IMR-90 (cell line): ENCODE measurements at regions not wholly inside any gene's neighbourhood (a gene's known extent, or its start where the extent isn't known, plus 50 kb on each side); places are given as distances from the start of the nearest gene placed in this dataset.

Experiments used
- ATAC-seq: fragments of 200-7000 bp; cut with Tn5 transposase; 2 replicates; pipeline ENCODE4 v1.9.1; 2020; ENCODE audit warnings: low read depth, mild to moderate bottlenecking, moderate library complexity
- BruUV-seq: library from RNA; stranded (reverse); fragments of 400-500 nt; replicated peaks from 2 replicates; lab custom pipeline; 2021; lab: Mats Ljungman, UMichigan
- CTCF ChIA-PET: fragments of 300-600 bp; formaldehyde crosslinking; extraction: SDS; loops from one replicate; lab custom pipeline; 2021; ENCODE audit warnings: antibody characterized with exemption; lab: Yijun Ruan, JAX
- POLR2A ChIA-PET: fragments of 300-600 bp; sonication (Branson Sonifier 250); formaldehyde crosslinking; loops from one replicate; lab custom pipeline; 2022; ENCODE audit warnings: antibody characterized with exemption; ENCODE audit not compliant: unreplicated experiment; lab: Charles Lee
- DNase-seq: peaks from one replicate; pipeline ENCODE4 v3.0.0; 2013
- H2AFZ ChIP-seq: replicated peaks from 2 replicates; pipeline ENCODE3; 2013; ENCODE audit warnings: low read length, mild to moderate bottlenecking; ENCODE audit not compliant: poor library complexity
- H2AK5ac ChIP-seq: 2 replicates; pipeline ENCODE4 v1.6.1; 2013; ENCODE audit warnings: low read depth, low read length, inconsistent platforms
- H2AK9ac ChIP-seq: replicated peaks from 2 replicates; pipeline ENCODE3; 2013; ENCODE audit warnings: mild to moderate bottlenecking, low read depth, low read length, moderate library complexity; ENCODE audit not compliant: poor library complexity
- H2BK120ac ChIP-seq: 2 replicates; pipeline ENCODE4 v1.6.1; 2013; ENCODE audit warnings: low read depth, low read length, inconsistent platforms
- H2BK15ac ChIP-seq: 3 replicates; pipeline ENCODE4 v1.6.1; 2013; ENCODE audit warnings: low read depth, low read length, inconsistent platforms
- H2BK20ac ChIP-seq: 2 replicates; pipeline ENCODE4 v1.6.1; 2013; ENCODE audit warnings: low read depth, mild to moderate bottlenecking, inconsistent platforms, low read length, moderate library complexity
- H2BK5ac ChIP-seq: 2 replicates; pipeline ENCODE4 v1.6.1; 2013; ENCODE audit warnings: mild to moderate bottlenecking, low read depth, low read length, inconsistent platforms; ENCODE audit not compliant: poor library complexity, severe bottlenecking
- H3K14ac ChIP-seq: replicated peaks from 2 replicates; pipeline ENCODE4 v1.6.1; 2013; ENCODE audit warnings: low read depth, low read length, inconsistent platforms
- H3K18ac ChIP-seq: 2 replicates; pipeline ENCODE4 v1.6.1; 2013; ENCODE audit warnings: low read depth, low read length, control low read depth
- H3K23ac ChIP-seq: 2 replicates; pipeline ENCODE4 v1.6.1; 2013; ENCODE audit warnings: low read depth, low read length, inconsistent platforms
- H3K27ac ChIP-seq: 2 replicates; pipeline ENCODE4 v1.5.1; 2013; ENCODE audit warnings: mild to moderate bottlenecking, control low read depth, low read length; ENCODE audit not compliant: insufficient read depth
- H3K27me3 ChIP-seq: 2 replicates; pipeline ENCODE4 v1.6.1; 2013; ENCODE audit warnings: low read length; ENCODE audit not compliant: control insufficient read depth, insufficient read depth
- H3K36me3 ChIP-seq: 2 replicates; pipeline ENCODE4 v1.6.1; 2013; ENCODE audit warnings: low read length, mixed read lengths; ENCODE audit not compliant: control insufficient read depth, insufficient read depth
- H3K4ac ChIP-seq: 2 replicates; pipeline ENCODE4 v1.6.1; 2013; ENCODE audit warnings: low read depth, low read length, inconsistent platforms
- H3K4me1 ChIP-seq: 2 replicates; pipeline ENCODE4 v1.6.1; 2013; ENCODE audit warnings: low read length, mixed read lengths; ENCODE audit not compliant: control insufficient read depth, insufficient read depth
- H3K4me2 ChIP-seq: 2 replicates; pipeline ENCODE4 v1.6.1; 2013; ENCODE audit warnings: low read depth, mild to moderate bottlenecking, control low read depth, low read length, moderate library complexity
- H3K4me3 ChIP-seq: 2 replicates; pipeline ENCODE4 v1.5.1; 2013; ENCODE audit warnings: low read depth, mild to moderate bottlenecking, control low read depth, low read length, moderate library complexity; ENCODE audit not compliant: insufficient read depth
- H3K56ac ChIP-seq: 2 replicates; pipeline ENCODE4 v1.6.1; 2013; ENCODE audit warnings: low read length, inconsistent platforms; ENCODE audit not compliant: insufficient read depth; ENCODE audit errors: extremely low read depth
- H3K79me1 ChIP-seq, 2 experiments: 2 replicates each; pipeline ENCODE4 v1.6.1; 2013; ENCODE audit warnings: low read length in 2 of 2, inconsistent platforms in 1 of 2, low read depth in 1 of 2
- H3K9ac ChIP-seq: 2 replicates; pipeline ENCODE4 v1.6.1; 2013; ENCODE audit warnings: low read depth, low read length, control low read depth
- H3K9me1 ChIP-seq: 2 replicates; pipeline ENCODE4 v1.6.1; 2013; ENCODE audit warnings: low read length, inconsistent platforms; ENCODE audit not compliant: insufficient read depth
- H3K9me3 ChIP-seq: 2 replicates; pipeline ENCODE4 v1.6.1; 2013; ENCODE audit warnings: low read length; ENCODE audit not compliant: control insufficient read depth, insufficient read depth
- H4K20me1 ChIP-seq: 2 replicates; pipeline ENCODE4 v1.6.1; 2013; ENCODE audit warnings: low read length, inconsistent platforms; ENCODE audit not compliant: insufficient read depth
- H4K5ac ChIP-seq: 2 replicates; pipeline ENCODE4 v1.6.1; 2013; ENCODE audit warnings: mild to moderate bottlenecking, low read depth, low read length, control low read depth
- H4K8ac ChIP-seq, 2 experiments: 2 replicates each; pipeline ENCODE4 v1.6.1; 2013; ENCODE audit warnings: low read depth in 2 of 2, low read length in 2 of 2, control low read depth in 1 of 2, inconsistent platforms in 1 of 2
- H4K91ac ChIP-seq: 2 replicates; pipeline ENCODE4 v1.6.1; 2013; ENCODE audit warnings: low read depth, low read length, inconsistent platforms; ENCODE audit not compliant: insufficient read depth
- CHD1 ChIP-seq: IDR thresholded peaks from 2 replicates; pipeline ENCODE4 v1.6.1; 2012; ENCODE audit warnings: low read depth, low read length, improper control_type of control experiment
- MAFK ChIP-seq: IDR thresholded peaks from 2 replicates; pipeline ENCODE4 v1.6.1; 2012; ENCODE audit warnings: low read depth, low read length, improper control_type of control experiment
- NFE2L2 ChIP-seq: fragments of 150-350 bp; IDR thresholded peaks from 2 replicates; pipeline ENCODE4 v1.6.1; 2016; ENCODE audit warnings: low read depth, mild to moderate bottlenecking, low read length
- POLR2A ChIP-seq: IDR thresholded peaks from 2 replicates; pipeline ENCODE4 v1.6.1; 2012; ENCODE audit warnings: mild to moderate bottlenecking, low read depth, low read length
- RAD21 ChIP-seq: IDR thresholded peaks from 2 replicates; pipeline ENCODE4 v1.6.1; 2012; ENCODE audit warnings: low read length, improper control_type of control experiment
- RCOR1 ChIP-seq: IDR thresholded peaks from 2 replicates; pipeline ENCODE4 v1.6.1; 2012; ENCODE audit warnings: mild to moderate bottlenecking, low read length, improper control_type of control experiment; ENCODE audit not compliant: insufficient replicate concordance
- RFX5 ChIP-seq: IDR thresholded peaks from 2 replicates; pipeline ENCODE4 v1.8.0; 2012; ENCODE audit warnings: low read depth, mild to moderate bottlenecking, low read length, moderate library complexity
- SMC3 ChIP-seq: fragments of 150-350 bp; IDR thresholded peaks from 2 replicates; pipeline ENCODE4 v1.6.1; 2016; ENCODE audit warnings: low read depth, mild to moderate bottlenecking, antibody characterized with exemption, low read length, moderate library complexity
- WGBS, 2 experiments: methylation state at CpG; one replicate each; pipeline versions ENCODE4 v1.1.5 to v1.1.7; 2013; ENCODE audit warnings: missing lambda C conversion rate in 2 of 2; ENCODE audit not compliant: insufficient read length in 1 of 2; ENCODE audit errors: extremely low coverage in 2 of 2; 5-methylcytosine and 5-hydroxymethylcytosine counted together
- dilution Hi-C: fragments of 300-500 bp; cut with HindIII; formaldehyde crosslinking; loops from one replicate; pipeline ENCODE4 v1.14.3; 2018; ENCODE audit warnings: low sequenced_read_pairs; ENCODE audit not compliant: unreplicated experiment
- in situ Hi-C: fragments of 300-500 bp; cut with MboI; formaldehyde crosslinking; loops from 3 replicates; pipeline ENCODE4 v1.14.3; 2019; ENCODE audit warnings: low sequenced_read_pairs, inconsistent platforms, mixed read lengths
- intact Hi-C: fragments of 100-400 bp; cut with micrococcal nuclease; formaldehyde crosslinking; loops from 2 replicates; pipeline ENCODE4 v1.10.0; 2022
- TF ChIP-seq, protein P1 (sequence below): fragments of 150-350 bp; IDR thresholded peaks from 2 replicates; pipeline ENCODE4 v1.6.1; 2016; ENCODE audit warnings: low read depth, mild to moderate bottlenecking, low read length, moderate library complexity, borderline replicate concordance
- TF ChIP-seq, protein P2 (sequence below): fragments of 150-350 bp; IDR thresholded peaks from 2 replicates; pipeline ENCODE4 v1.6.1; 2017; ENCODE audit warnings: mild to moderate bottlenecking, antibody characterized with exemption, low read length, low read depth
- TF ChIP-seq, protein P3 (sequence below): conservative IDR thresholded peaks from 2 replicates; pipeline ENCODE4 v1.5.1; 2012; ENCODE audit warnings: mild to moderate bottlenecking, low read depth, low read length, improper control_type of control experiment

DNA sequence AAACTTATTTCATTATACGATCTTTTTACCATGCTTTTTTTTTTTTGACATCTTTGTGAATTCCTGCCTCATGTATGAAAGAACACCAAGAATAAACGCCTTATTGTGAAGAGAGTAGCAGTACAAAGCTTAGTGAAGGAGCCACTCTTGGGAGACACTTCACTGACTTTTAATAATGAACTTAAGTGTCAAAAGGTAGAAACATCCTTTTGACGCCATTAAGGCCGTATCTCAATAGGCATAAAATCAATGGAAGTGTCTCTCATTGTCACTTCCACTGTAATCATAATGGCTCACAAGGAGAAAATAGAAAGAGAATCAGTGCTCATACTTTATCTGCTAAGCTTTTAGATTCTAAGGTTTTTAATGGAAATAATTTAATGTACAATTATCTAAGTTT is 657.8 kb downstream of the DIPK2A start:
- Histone ChIP-seq H3K79me1 (no peaks in the 10 kb centered on the region), H2AK9ac (no peak overlapping the region), H3K4me3 (no peak overlapping the region), H3K9me3 (no peaks in the 10 kb centered on the region), H2BK120ac (no peak overlapping the region), H4K8ac (no peak overlapping the region), H4K20me1 (no peaks in the 10 kb centered on the region), H4K5ac (no peak overlapping the region), H3K18ac (no peak overlapping the region), H3K36me3 (no peaks in the 10 kb centered on the region), H3K14ac (no peak overlapping the region), H3K27me3 (no peaks in the 10 kb centered on the region), H3K56ac (no peak overlapping the region), H3K4me2 (no peak overlapping the region), H2AK5ac (no peak overlapping the region), H2BK15ac (no peak overlapping the region), H3K9ac (no peak overlapping the region), H3K27ac (no peak overlapping the region), H3K4ac (no peak overlapping the region), H3K23ac (no peak overlapping the region), H2BK5ac (no peak overlapping the region), H3K4me1 (no peaks in the 10 kb centered on the region), H2BK20ac (no peak overlapping the region), H4K91ac (no peak overlapping the region), H2AFZ (no peak overlapping the region), H3K9me1 (no peaks in the 10 kb centered on the region)
- intact Hi-C loops = no loop called here
- dilution Hi-C loops = no loop called here
- ATAC-seq (no peak), DNase-seq (no peak)
- CTCF ChIA-PET = no interaction called here
- TF ChIP-seq CHD1 = no peak
- TF ChIP-seq, protein P1, sequence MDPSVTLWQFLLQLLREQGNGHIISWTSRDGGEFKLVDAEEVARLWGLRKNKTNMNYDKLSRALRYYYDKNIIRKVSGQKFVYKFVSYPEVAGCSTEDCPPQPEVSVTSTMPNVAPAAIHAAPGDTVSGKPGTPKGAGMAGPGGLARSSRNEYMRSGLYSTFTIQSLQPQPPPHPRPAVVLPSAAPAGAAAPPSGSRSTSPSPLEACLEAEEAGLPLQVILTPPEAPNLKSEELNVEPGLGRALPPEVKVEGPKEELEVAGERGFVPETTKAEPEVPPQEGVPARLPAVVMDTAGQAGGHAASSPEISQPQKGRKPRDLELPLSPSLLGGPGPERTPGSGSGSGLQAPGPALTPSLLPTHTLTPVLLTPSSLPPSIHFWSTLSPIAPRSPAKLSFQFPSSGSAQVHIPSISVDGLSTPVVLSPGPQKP = no peak
- no peak for TF ChIP-seq MAFK
- TF ChIP-seq SMC3 = no peak
- no peak for TF ChIP-seq RCOR1
- no peak for TF ChIP-seq RFX5
- TF ChIP-seq, protein P2, sequence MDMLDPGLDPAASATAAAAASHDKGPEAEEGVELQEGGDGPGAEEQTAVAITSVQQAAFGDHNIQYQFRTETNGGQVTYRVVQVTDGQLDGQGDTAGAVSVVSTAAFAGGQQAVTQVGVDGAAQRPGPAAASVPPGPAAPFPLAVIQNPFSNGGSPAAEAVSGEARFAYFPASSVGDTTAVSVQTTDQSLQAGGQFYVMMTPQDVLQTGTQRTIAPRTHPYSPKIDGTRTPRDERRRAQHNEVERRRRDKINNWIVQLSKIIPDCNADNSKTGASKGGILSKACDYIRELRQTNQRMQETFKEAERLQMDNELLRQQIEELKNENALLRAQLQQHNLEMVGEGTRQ = no peak
- TF ChIP-seq NFE2L2 = no peak
- no peak for TF ChIP-seq POLR2A
- TF ChIP-seq, protein P3, sequence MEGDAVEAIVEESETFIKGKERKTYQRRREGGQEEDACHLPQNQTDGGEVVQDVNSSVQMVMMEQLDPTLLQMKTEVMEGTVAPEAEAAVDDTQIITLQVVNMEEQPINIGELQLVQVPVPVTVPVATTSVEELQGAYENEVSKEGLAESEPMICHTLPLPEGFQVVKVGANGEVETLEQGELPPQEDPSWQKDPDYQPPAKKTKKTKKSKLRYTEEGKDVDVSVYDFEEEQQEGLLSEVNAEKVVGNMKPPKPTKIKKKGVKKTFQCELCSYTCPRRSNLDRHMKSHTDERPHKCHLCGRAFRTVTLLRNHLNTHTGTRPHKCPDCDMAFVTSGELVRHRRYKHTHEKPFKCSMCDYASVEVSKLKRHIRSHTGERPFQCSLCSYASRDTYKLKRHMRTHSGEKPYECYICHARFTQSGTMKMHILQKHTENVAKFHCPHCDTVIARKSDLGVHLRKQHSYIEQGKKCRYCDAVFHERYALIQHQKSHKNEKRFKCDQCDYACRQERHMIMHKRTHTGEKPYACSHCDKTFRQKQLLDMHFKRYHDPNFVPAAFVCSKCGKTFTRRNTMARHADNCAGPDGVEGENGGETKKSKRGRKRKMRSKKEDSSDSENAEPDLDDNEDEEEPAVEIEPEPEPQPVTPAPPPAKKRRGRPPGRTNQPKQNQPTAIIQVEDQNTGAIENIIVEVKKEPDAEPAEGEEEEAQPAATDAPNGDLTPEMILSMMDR = no peak
- TF ChIP-seq RAD21 = no peak
- no TSS peak for BruUV-seq
- POLR2A ChIA-PET = no interaction called here
- WGBS, 2 experiments = no CpG with 5 or more reads among the region's 4 CpGs
- in situ Hi-C loops = no loop called here
